GM06990 (cell line): ENCODE measurements at regions not wholly inside any gene's neighbourhood (a gene's known extent, or its start where the extent isn't known, plus 50 kb on each side); places are given as distances from the start of the nearest gene placed in this dataset.

ENCODE experiments used
- DNase-seq: peaks from one replicate; pipeline ENCODE4 v3.0.0-alpha.2; 2011; ENCODE audit not compliant: insufficient read length; ENCODE audit errors: extremely low read depth
- H3K27me3 ChIP-seq: replicated peaks from 2 replicates; pipeline ENCODE4 v1.6.0; 2011; ENCODE audit warnings: low read length; ENCODE audit not compliant: control insufficient read depth, insufficient read depth
- H3K36me3 ChIP-seq: 2 replicates; pipeline ENCODE4 v1.5.1; 2011; ENCODE audit warnings: low read length; ENCODE audit not compliant: control insufficient read depth, insufficient read depth
- H3K4me3 ChIP-seq: replicated peaks from 2 replicates; pipeline ENCODE4 v1.5.1; 2011; ENCODE audit warnings: low read depth, mild to moderate bottlenecking, control low read depth, low read length
- CTCF ChIP-seq: IDR thresholded peaks from 2 replicates; pipeline ENCODE4 v1.5.1; 2011; ENCODE audit warnings: low read length, control low read depth, mild to moderate bottlenecking, inconsistent platforms; ENCODE audit not compliant: insufficient read depth, poor library complexity, severe bottlenecking

GRCh38 chr6:137964876-137965275, 97.8 kb downstream of the TNFAIP3 start:
- no peaks in the 10 kb centered on the region for H3K27me3 ChIP-seq
- TF ChIP-seq CTCF, result no peak
- H3K36me3 ChIP-seq, result no peaks in the 10 kb centered on the region
- no peak for DNase-seq
- H3K4me3 ChIP-seq, result no peak overlapping the region

GRCh38 chr6:137967689-137968454, 100.8 kb downstream of the TNFAIP3 start:
- Histone ChIP-seq H3K4me3 (no peak overlapping the region), H3K36me3 (no peaks in the 10 kb centered on the region), H3K27me3 (no peaks in the 10 kb centered on the region)
- no peak for TF ChIP-seq CTCF
- no peak for DNase-seq

GRCh38 chr6:137968455-137968804, 101.4 kb downstream of the TNFAIP3 start:
- DNase-seq, result no peak
- Histone ChIP-seq H3K4me3 (no peak overlapping the region), H3K27me3 (no peaks in the 10 kb centered on the region), H3K36me3 (no peaks in the 10 kb centered on the region)
- TF ChIP-seq CTCF, result no peak

- no peak overlapping the region for H3K4me3 ChIP-seq
- peak; percentile 45 for DNase-seq
These were observed 101.8 kb downstream of the TNFAIP3 start for GRCh38 chr6:137968901-137969300.

GRCh38 chr6:137969874-137970273, 102.8 kb downstream of the TNFAIP3 start:
- no peak for DNase-seq
- Histone ChIP-seq H3K36me3 (no peaks in the 10 kb centered on the region), H3K4me3 (no peak overlapping the region), H3K27me3 (no peaks in the 10 kb centered on the region)
- no peak for TF ChIP-seq CTCF

More at GRCh38 chr6:137968901-137969300, 101.8 kb downstream of the TNFAIP3 start:
- no peak for TF ChIP-seq CTCF
- Histone ChIP-seq H3K27me3 (no peaks in the 10 kb centered on the region), H3K36me3 (no peaks in the 10 kb centered on the region)

- TF ChIP-seq CTCF, result no peak
- no peak overlapping the region for H3K4me3 ChIP-seq
- H3K36me3 ChIP-seq, result no peaks in the 10 kb centered on the region
- H3K27me3 ChIP-seq, result no peaks in the 10 kb centered on the region
- peak; percentile 54 for DNase-seq
These were observed 103.3 kb downstream of the TNFAIP3 start for GRCh38 chr6:137970368-137970767.
